HG03432 (cell line): ENCODE measurements at regions not wholly inside any gene's neighbourhood (a gene's known extent, or its start where the extent isn't known, plus 50 kb on each side); places are given as distances from the start of the nearest gene placed in this dataset.

Source experiments
- ATAC-seq: cut with Tn5 transposase; IDR thresholded peaks from one replicate; pipeline ENCODE4 v1.9.1; 2021; ENCODE audit warnings: mild to moderate bottlenecking, moderate library complexity; ENCODE audit not compliant: unreplicated experiment

GRCh38 chr22:49197986-49198704 is 629.5 kb downstream of the BRD1 start:
- ATAC-seq = no peak

- no peak for ATAC-seq
Observed at GRCh38 chr22:49197505-49197904, 630.2 kb downstream of the BRD1 start.

GRCh38 chr22:49196046-49196511 is 631.6 kb downstream of the BRD1 start:
- no peak for ATAC-seq

- ATAC-seq = no peak
Observed at GRCh38 chr22:49195636-49196035, 632.0 kb downstream of the BRD1 start.

GRCh38 chr22:49193901-49194465 is 633.7 kb downstream of the BRD1 start:
- no peak for ATAC-seq

- ATAC-seq = no peak
Observed at GRCh38 chr22:49193348-49193747, 634.3 kb downstream of the BRD1 start.

GRCh38 chr22:49192857-49193250 is 634.8 kb downstream of the BRD1 start:
- no peak for ATAC-seq

- ATAC-seq = no peak
Observed at GRCh38 chr22:49192180-49192856, 635.4 kb downstream of the BRD1 start.

- ATAC-seq = no peak
Observed at GRCh38 chr22:49191506-49191980, 636.1 kb downstream of the BRD1 start.

GRCh38 chr22:49190816-49191505 is 636.7 kb downstream of the BRD1 start:
- no peak for ATAC-seq

GRCh38 chr22:49189871-49190270 is 637.8 kb downstream of the BRD1 start:
- no peak for ATAC-seq

GRCh38 chr22:49188591-49188990 is 639.1 kb downstream of the BRD1 start:
- ATAC-seq = no peak

GRCh38 chr22:49188091-49188490 is 639.6 kb downstream of the BRD1 start:
- ATAC-seq = no peak

GRCh38 chr22:49186762-49187161 is 640.9 kb downstream of the BRD1 start:
- ATAC-seq = no peak

GRCh38 chr22:49186293-49186692 is 641.4 kb downstream of the BRD1 start:
- ATAC-seq = no peak

- ATAC-seq = no peak
Observed at GRCh38 chr22:49185312-49185969, 642.2 kb downstream of the BRD1 start.

GRCh38 chr22:49184736-49185135 is 642.9 kb downstream of the BRD1 start:
- ATAC-seq = no peak

- no peak for ATAC-seq
Observed at GRCh38 chr22:49183826-49184216, 643.9 kb downstream of the BRD1 start.

GRCh38 chr22:49183208-49183825 is 644.4 kb downstream of the BRD1 start:
- no peak for ATAC-seq

GRCh38 chr22:49182416-49182815 is 645.3 kb downstream of the BRD1 start:
- ATAC-seq = no peak
